ENCODE measurements at regions not wholly inside any gene's neighbourhood (a gene's known extent, or its start where the extent isn't known, plus 50 kb on each side); places are given as distances from the start of the nearest gene placed in this dataset.

GRCh38 chr13:95360464-95361097, 59.3 kb upstream of the ABCC4 start:
- no peak overlapping the region for H3K4me3 ChIP-seq (ENCODE audit: low read length in 3 of 3)
- no peak overlapping the region for H3K9ac ChIP-seq (ENCODE audit: low read length in 3 of 3)
- H3K4me1 ChIP-seq (ENCODE audit: control insufficient read depth in 2 of 3, insufficient read depth in 2 of 3, low read depth in 1 of 3, low read length in 3 of 3): no peaks in the 10 kb centered on the region
- H3K36me3 ChIP-seq (ENCODE audit: control insufficient read depth in 2 of 3, insufficient read depth in 3 of 3, low read length in 3 of 3): no peaks in the 10 kb centered on the region
- FAIRE-seq: no peak
- H3K27me3 ChIP-seq (ENCODE audit: control insufficient read depth, insufficient read depth, low read length): no peaks in the 10 kb centered on the region
- H3K27ac ChIP-seq (ENCODE audit: low read depth in 2 of 2, low read length in 2 of 2): no peak overlapping the region
- DNase-seq: peak in 1 of 5 donors; percentile 25
- peaks cover 0 to 3% (median 0%) of the 10 kb centered on the region in 3 donors for H3K9me3 ChIP-seq (ENCODE audit: control insufficient read depth in 2 of 3, insufficient read depth in 1 of 3, low read length in 3 of 3)
- TF ChIP-seq CTCF (IDR thresholded peaks at IDR 0.05; ENCODE audit: borderline replicate concordance, extremely low read depth, insufficient read depth): no peak
- intact Hi-C loops (cut with DNase I): no loop called here

DNA sequence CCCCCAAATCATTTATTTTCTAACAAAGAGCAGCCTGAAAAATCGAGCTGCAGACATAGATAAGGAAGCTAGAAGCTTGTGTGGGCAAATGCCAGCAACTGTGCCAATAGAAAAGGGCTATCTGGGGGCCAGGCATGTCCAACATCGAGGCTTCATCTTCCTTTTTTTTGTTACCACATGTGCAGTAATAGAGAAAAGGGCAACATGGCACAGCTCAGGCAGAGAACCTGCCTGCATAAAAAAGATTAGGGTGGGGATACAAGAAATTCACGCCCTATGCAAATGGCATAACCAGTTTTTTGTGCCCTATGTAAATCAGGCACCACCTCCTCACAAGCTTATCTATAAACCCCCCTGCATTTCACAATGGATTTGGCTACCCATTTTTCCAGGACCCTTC, 60.4 kb upstream of the ABCC4 start:
- Histone ChIP-seq H3K4me1 (ENCODE audit: control insufficient read depth in 2 of 3, insufficient read depth in 2 of 3, low read depth in 1 of 3, low read length in 3 of 3) (no peaks in the 10 kb centered on the region), H3K9ac (ENCODE audit: low read length in 3 of 3) (no peak overlapping the region), H3K27me3 (ENCODE audit: control insufficient read depth, insufficient read depth, low read length) (no peaks in the 10 kb centered on the region), H3K36me3 (ENCODE audit: control insufficient read depth in 2 of 3, insufficient read depth in 3 of 3, low read length in 3 of 3) (no peaks in the 10 kb centered on the region), H3K27ac (ENCODE audit: low read depth in 2 of 2, low read length in 2 of 2) (no peak overlapping the region), H3K9me3 (ENCODE audit: control insufficient read depth in 2 of 3, insufficient read depth in 1 of 3, low read length in 3 of 3) (peaks cover 0 to 2% (median 0%) of the 10 kb centered on the region in 3 donors), H3K4me3 (ENCODE audit: low read length in 3 of 3) (no peak overlapping the region)
- DNase-seq (no peak), FAIRE-seq (no peak)
- intact Hi-C loops (cut with DNase I): no loop called here
- no peak for TF ChIP-seq CTCF (IDR thresholded peaks at IDR 0.05; ENCODE audit: borderline replicate concordance, extremely low read depth, insufficient read depth)

- no peak for FAIRE-seq
Observed at GRCh38 chr13:95362666-95363065, 61.4 kb upstream of the ABCC4 start.

More at GRCh38 chr13:95362666-95363065, 61.4 kb upstream of the ABCC4 start:
- TF ChIP-seq CTCF (IDR thresholded peaks at IDR 0.05; ENCODE audit: borderline replicate concordance, extremely low read depth, insufficient read depth): no peak
- H3K9me3 ChIP-seq (ENCODE audit: control insufficient read depth in 2 of 3, insufficient read depth in 1 of 3, low read length in 3 of 3): no peaks in the 10 kb centered on the region
- H3K27me3 ChIP-seq (ENCODE audit: control insufficient read depth, insufficient read depth, low read length): no peaks in the 10 kb centered on the region
- H3K4me1 ChIP-seq (ENCODE audit: control insufficient read depth in 2 of 3, insufficient read depth in 2 of 3, low read depth in 1 of 3, low read length in 3 of 3): no peaks in the 10 kb centered on the region
- intact Hi-C loops (cut with DNase I): no loop called here
- H3K9ac ChIP-seq (ENCODE audit: low read length in 3 of 3): no peak overlapping the region
- no peak for DNase-seq
- H3K27ac ChIP-seq (ENCODE audit: low read depth in 2 of 2, low read length in 2 of 2): no peak overlapping the region
- H3K36me3 ChIP-seq (ENCODE audit: control insufficient read depth in 2 of 3, insufficient read depth in 3 of 3, low read length in 3 of 3): no peaks in the 10 kb centered on the region
- H3K4me3 ChIP-seq (ENCODE audit: low read length in 3 of 3): no peak overlapping the region
